Trophoblast cell (in vitro differentiated cells and primary cell): ENCODE measurements at regions not wholly inside any gene's neighbourhood (a gene's known extent, or its start where the extent isn't known, plus 50 kb on each side); places are given as distances from the start of the nearest gene placed in this dataset.

ENCODE experiments used
- DNase-seq, 2 donors: peaks; one replicate each; pipeline ENCODE4 v3.0.0-alpha.2; 2016
- H2AFZ ChIP-seq: 2 replicates; pipeline ENCODE4 v1.6.1; 2013; ENCODE audit warnings: low read length, moderate library complexity, mild to moderate bottlenecking; ENCODE audit not compliant: insufficient read depth, poor library complexity
- H2AK5ac ChIP-seq: 2 replicates; pipeline ENCODE4 v1.6.1; 2013; ENCODE audit warnings: mild to moderate bottlenecking, low read length
- H2BK120ac ChIP-seq: 2 replicates; pipeline ENCODE4 v1.6.1; 2013; ENCODE audit warnings: low read length, mild to moderate bottlenecking, moderate library complexity; ENCODE audit not compliant: insufficient read depth, poor library complexity
- H2BK12ac ChIP-seq: 2 replicates; pipeline ENCODE4 v1.6.1; 2013; ENCODE audit warnings: mild to moderate bottlenecking, low read length, moderate library complexity
- H2BK5ac ChIP-seq: 2 replicates; pipeline ENCODE4 v1.6.1; 2013; ENCODE audit warnings: low read length, low read depth, moderate library complexity, mild to moderate bottlenecking; ENCODE audit not compliant: poor library complexity
- H3K14ac ChIP-seq: 2 replicates; pipeline ENCODE4 v1.6.1; 2013; ENCODE audit warnings: mild to moderate bottlenecking, low read length
- H3K18ac ChIP-seq: 2 replicates; pipeline ENCODE4 v1.6.1; 2013; ENCODE audit warnings: mild to moderate bottlenecking, low read length
- H3K23ac ChIP-seq: 2 replicates; pipeline ENCODE4 v1.6.1; 2013; ENCODE audit warnings: low read length
- H3K27ac ChIP-seq: 2 replicates; pipeline ENCODE4 v1.5.1; 2013; ENCODE audit warnings: low read depth, mild to moderate bottlenecking, inconsistent platforms, low read length, moderate library complexity
- H3K27me3 ChIP-seq: 2 replicates; pipeline ENCODE4 v1.6.1; 2013; ENCODE audit warnings: inconsistent platforms, mild to moderate bottlenecking, low read length, moderate library complexity; ENCODE audit not compliant: insufficient read depth
- H3K36me3 ChIP-seq, 2 experiments: 1 replicate in 1 of 2; 2 replicates in 1 of 2; pipeline ENCODE4 v1.6.1; 2013; ENCODE audit warnings: low read length in 2 of 2, mild to moderate bottlenecking in 2 of 2, moderate library complexity in 1 of 2; ENCODE audit not compliant: insufficient read depth in 2 of 2, control insufficient read depth in 1 of 2
- H3K4ac ChIP-seq: 2 replicates; pipeline ENCODE4 v1.6.1; 2013; ENCODE audit warnings: low read depth, mild to moderate bottlenecking, low read length, moderate library complexity
- H3K4me1 ChIP-seq, 2 experiments: 1 replicate in 1 of 2; 2 replicates in 1 of 2; pipeline ENCODE4 v1.6.1; 2013; ENCODE audit warnings: low read length in 2 of 2, mild to moderate bottlenecking in 2 of 2, moderate library complexity in 1 of 2; ENCODE audit not compliant: insufficient read depth in 2 of 2, control insufficient read depth in 1 of 2
- H3K4me2 ChIP-seq: 2 replicates; pipeline ENCODE4 v1.6.1; 2013; ENCODE audit warnings: inconsistent platforms, mild to moderate bottlenecking, low read length, moderate library complexity
- H3K4me3 ChIP-seq: 2 replicates; pipeline ENCODE4 v1.5.1; 2013; ENCODE audit warnings: mild to moderate bottlenecking, low read depth, low read length, inconsistent platforms
- H3K79me1 ChIP-seq: one replicate; pipeline ENCODE4 v1.6.1; 2013; ENCODE audit warnings: low read length
- H3K79me2 ChIP-seq: 2 replicates; pipeline ENCODE4 v1.6.1; 2013; ENCODE audit warnings: low read length, mild to moderate bottlenecking; ENCODE audit not compliant: control insufficient read depth, insufficient read depth, poor library complexity
- H3K9ac ChIP-seq: 2 replicates; pipeline ENCODE4 v1.6.1; 2013; ENCODE audit warnings: mild to moderate bottlenecking, low read length
- H3K9me3 ChIP-seq: 2 replicates; pipeline ENCODE4 v1.6.1; 2013; ENCODE audit warnings: low read depth, mild to moderate bottlenecking, control low read depth, inconsistent platforms, low read length; ENCODE audit not compliant: insufficient read depth
- H4K12ac ChIP-seq: 2 replicates; pipeline ENCODE4 v1.6.1; 2013; ENCODE audit warnings: low read depth, mild to moderate bottlenecking, low read length, moderate library complexity
- H4K8ac ChIP-seq: 2 replicates; pipeline ENCODE4 v1.6.1; 2013; ENCODE audit warnings: low read depth, mild to moderate bottlenecking, low read length, moderate library complexity
- H4K91ac ChIP-seq: one replicate; pipeline ENCODE4 v1.6.1; 2013; ENCODE audit warnings: low read depth, mild to moderate bottlenecking, low read length, moderate library complexity
- WGBS: extraction: QIAGEN DNeasy Blood & Tissue Kit; methylation state at CpG from one replicate; pipeline ENCODE4 v1.1.7; 2013; ENCODE audit warnings: missing lambda C conversion rate; ENCODE audit not compliant: insufficient read length, insufficient coverage; ENCODE audit errors: extremely low coverage; 5-methylcytosine and 5-hydroxymethylcytosine counted together

GRCh38 chr14:89030921-89031320 is 206.5 kb downstream of the TTC8 start:
- H3K23ac ChIP-seq, result no peak overlapping the region
- H3K4me1 ChIP-seq, result peaks cover 4 to 8% of the 10 kb centered on the region in 2 experiments
- no peak overlapping the region for H3K4me3 ChIP-seq
- H4K12ac ChIP-seq, result no peak overlapping the region
- DNase-seq, result no peak
- H3K36me3 ChIP-seq, result no peaks in the 10 kb centered on the region
- no peak overlapping the region for H3K18ac ChIP-seq
- no peak overlapping the region for H2BK120ac ChIP-seq
- no peak overlapping the region for H2BK12ac ChIP-seq
- no peak overlapping the region for H3K9ac ChIP-seq
- no peak overlapping the region for H4K8ac ChIP-seq
- H3K4ac ChIP-seq, result no peak overlapping the region
- no CpG with 5 or more reads among the region's 3 CpGs for WGBS
- no peak overlapping the region for H3K4me2 ChIP-seq
- H2BK5ac ChIP-seq, result no peak overlapping the region
- H3K14ac ChIP-seq, result no peak overlapping the region
- H4K91ac ChIP-seq, result no peak overlapping the region
- no peak overlapping the region for H2AK5ac ChIP-seq
- H3K79me2 ChIP-seq, result no peaks in the 10 kb centered on the region
- H2AFZ ChIP-seq, result no peak overlapping the region
- H3K27ac ChIP-seq, result no peak overlapping the region
- peaks cover 2% of the 10 kb centered on the region for H3K79me1 ChIP-seq
- no peaks in the 10 kb centered on the region for H3K9me3 ChIP-seq
- peaks cover 3% of the 10 kb centered on the region for H3K27me3 ChIP-seq

- no peak overlapping the region for H3K23ac ChIP-seq
- no peak overlapping the region for H4K91ac ChIP-seq
- H3K14ac ChIP-seq, result no peak overlapping the region
- no peaks in the 10 kb centered on the region for H3K27me3 ChIP-seq
- no peak overlapping the region for H2BK120ac ChIP-seq
- no CpG with 5 or more reads among the region's 8 CpGs for WGBS
- H3K4me3 ChIP-seq, result no peak overlapping the region
- no peak overlapping the region for H3K18ac ChIP-seq
- H4K12ac ChIP-seq, result no peak overlapping the region
- no peak overlapping the region for H3K4me2 ChIP-seq
- no peak overlapping the region for H3K4ac ChIP-seq
- H3K27ac ChIP-seq, result no peak overlapping the region
- peaks cover 0 to 2% of the 10 kb centered on the region in 2 experiments for H3K4me1 ChIP-seq
- DNase-seq, result no peak
- H3K79me1 ChIP-seq, result peaks cover 2% of the 10 kb centered on the region
- H3K9ac ChIP-seq, result no peak overlapping the region
- no peaks in the 10 kb centered on the region for H3K79me2 ChIP-seq
- H2AFZ ChIP-seq, result no peak overlapping the region
- H2BK12ac ChIP-seq, result no peak overlapping the region
- no peak overlapping the region for H2BK5ac ChIP-seq
- no peaks in the 10 kb centered on the region for H3K9me3 ChIP-seq
- H2AK5ac ChIP-seq, result no peak overlapping the region
- H3K36me3 ChIP-seq, result no peaks in the 10 kb centered on the region
- no peak overlapping the region for H4K8ac ChIP-seq
These were observed 207.7 kb downstream of the TTC8 start for GRCh38 chr14:89032086-89032649.

DNA sequence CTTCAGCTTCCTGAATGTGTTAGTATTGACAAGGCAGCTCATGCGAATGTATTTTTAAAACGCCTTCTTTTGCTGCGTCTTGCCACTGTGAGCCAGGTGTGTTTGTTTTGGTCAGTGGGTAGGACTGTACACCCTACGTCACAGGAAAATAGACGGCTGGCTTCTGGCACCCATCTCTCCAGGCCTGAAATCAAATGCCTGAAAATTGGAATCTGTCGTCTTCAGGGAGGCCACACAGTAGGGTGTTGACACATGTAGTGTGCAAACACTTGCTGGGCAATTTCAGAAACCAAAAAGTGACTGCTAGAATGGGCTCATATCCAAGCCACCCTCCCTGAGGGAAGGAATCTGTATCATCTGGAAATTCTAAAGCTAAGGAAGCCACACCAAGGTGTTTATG is 209.3 kb downstream of the TTC8 start:
- no peak overlapping the region for H3K18ac ChIP-seq
- H3K4me1 ChIP-seq, result no peaks in the 10 kb centered on the region
- no peaks in the 10 kb centered on the region for H3K79me2 ChIP-seq
- no peak overlapping the region for H3K27ac ChIP-seq
- no peak overlapping the region for H2BK5ac ChIP-seq
- DNase-seq, result no peak
- no peak overlapping the region for H3K4me3 ChIP-seq
- WGBS, result no CpG with 5 or more reads among the region's 6 CpGs
- H3K27me3 ChIP-seq, result no peaks in the 10 kb centered on the region
- no peak overlapping the region for H2AFZ ChIP-seq
- no peak overlapping the region for H2BK120ac ChIP-seq
- no peak overlapping the region for H3K23ac ChIP-seq
- H3K4ac ChIP-seq, result no peak overlapping the region
- H3K14ac ChIP-seq, result no peak overlapping the region
- H2BK12ac ChIP-seq, result no peak overlapping the region
- no peak overlapping the region for H2AK5ac ChIP-seq
- no peak overlapping the region for H3K4me2 ChIP-seq
- H4K12ac ChIP-seq, result no peak overlapping the region
- no peak overlapping the region for H4K91ac ChIP-seq
- no peak overlapping the region for H3K9ac ChIP-seq
- no peaks in the 10 kb centered on the region for H3K79me1 ChIP-seq
- H3K9me3 ChIP-seq, result no peaks in the 10 kb centered on the region
- no peak overlapping the region for H4K8ac ChIP-seq
- H3K36me3 ChIP-seq, result no peaks in the 10 kb centered on the region

GRCh38 chr14:89036371-89036770 is 211.9 kb downstream of the TTC8 start:
- DNase-seq, result no peak
- H3K27me3 ChIP-seq, result no peaks in the 10 kb centered on the region

More at GRCh38 chr14:89036371-89036770, 211.9 kb downstream of the TTC8 start:
- H3K14ac ChIP-seq, result no peak overlapping the region
- H3K4me2 ChIP-seq, result no peak overlapping the region
- H3K79me2 ChIP-seq, result no peaks in the 10 kb centered on the region
- H3K4ac ChIP-seq, result no peak overlapping the region
- H4K91ac ChIP-seq, result no peak overlapping the region
- H3K79me1 ChIP-seq, result peaks cover 8% of the 10 kb centered on the region
- H2AFZ ChIP-seq, result no peak overlapping the region
- no peaks in the 10 kb centered on the region for H3K9me3 ChIP-seq
- no peak overlapping the region for H4K8ac ChIP-seq
- H2BK120ac ChIP-seq, result no peak overlapping the region
- no peak overlapping the region for H3K18ac ChIP-seq
- H2AK5ac ChIP-seq, result no peak overlapping the region
- no peaks in the 10 kb centered on the region for H3K36me3 ChIP-seq
- H3K27ac ChIP-seq, result no peak overlapping the region
- H2BK12ac ChIP-seq, result no peak overlapping the region
- WGBS, result no CpG with 5 or more reads among the region's 3 CpGs
- H3K4me1 ChIP-seq, result peaks cover 6 to 7% of the 10 kb centered on the region in 2 experiments
- no peak overlapping the region for H3K9ac ChIP-seq
- H3K23ac ChIP-seq, result no peak overlapping the region
- H4K12ac ChIP-seq, result no peak overlapping the region
- no peak overlapping the region for H2BK5ac ChIP-seq
- H3K4me3 ChIP-seq, result no peak overlapping the region
